ENCODE measurements at regions not wholly inside any gene's neighbourhood (a gene's known extent, or its start where the extent isn't known, plus 50 kb on each side); places are given as distances from the start of the nearest gene placed in this dataset.

GRCh38 chr5:15384581-15384980 is 115.4 kb upstream of the FBXL7 start:
- no peak for TF ChIP-seq CTCF (IDR thresholded peaks at IDR 0.05)
- TF ChIP-seq POLR2AphosphoS5 (IDR thresholded peaks at IDR 0.05; ENCODE audit: low read depth, low read length), result no peak
- no peak for TF ChIP-seq JUND (IDR thresholded peaks at IDR 0.05)
- no peak for TF ChIP-seq MXI1 (IDR thresholded peaks at IDR 0.05; ENCODE audit: low read depth, low read length)
- TF ChIP-seq NFIC (IDR thresholded peaks at IDR 0.05; ENCODE audit: borderline replicate concordance), result no peak
- TF ChIP-seq YY1 (IDR thresholded peaks at IDR 0.05; ENCODE audit: low read depth), result no peak
- no peak for TF ChIP-seq PBX3 (IDR thresholded peaks at IDR 0.05)
- TF ChIP-seq SIN3A (IDR thresholded peaks at IDR 0.05; ENCODE audit: borderline replicate concordance, low read depth, low read length), result no peak
- TF ChIP-seq GABPA (IDR thresholded peaks at IDR 0.05; ENCODE audit: low read depth), result no peak
- TF ChIP-seq EP300 (IDR thresholded peaks at IDR 0.05; ENCODE audit: borderline replicate concordance in 1 of 2, low read depth in 1 of 2, low read length in 1 of 2), result no peak
- no peak for TF ChIP-seq MEF2A (IDR thresholded peaks at IDR 0.05; ENCODE audit: borderline replicate concordance, low read depth)
- TF ChIP-seq RCOR1 (IDR thresholded peaks at IDR 0.05; ENCODE audit: low read length), result no peak

Data from SK-N-SH (cell line).